ENCODE measurements at regions not wholly inside any gene's neighbourhood (a gene's known extent, or its start where the extent isn't known, plus 50 kb on each side); places are given as distances from the start of the nearest gene placed in this dataset.
"Not testable (repeated sequence)": the region's sequence is repeated elsewhere in the genome, so short reads cannot be mapped to it uniquely, and the experiment has no call there.

DNA sequence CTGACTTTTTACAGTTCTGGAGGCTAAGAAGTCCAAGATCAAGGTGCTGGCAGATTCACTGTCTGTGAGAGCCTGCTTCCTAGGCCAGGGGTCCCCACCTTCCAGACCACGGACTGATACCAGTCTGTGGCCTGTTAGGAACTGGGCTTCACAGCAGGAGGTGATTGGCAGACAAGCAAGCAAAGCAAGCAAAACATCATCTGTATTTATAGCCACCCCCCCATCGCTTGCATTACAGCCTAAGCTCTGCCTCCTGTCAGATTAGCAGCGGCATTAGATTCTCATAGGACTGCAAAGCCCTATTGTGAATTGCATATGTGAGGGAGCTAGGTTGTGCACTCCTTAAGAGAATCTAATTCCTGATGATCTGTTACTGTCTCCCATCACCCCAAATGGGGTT, 194.7 kb upstream of the THRB start:
- no peak for DNase-seq

GRCh38 chr3:24690777-24691176, 196.1 kb upstream of the THRB start:
- no peak for DNase-seq

DNA sequence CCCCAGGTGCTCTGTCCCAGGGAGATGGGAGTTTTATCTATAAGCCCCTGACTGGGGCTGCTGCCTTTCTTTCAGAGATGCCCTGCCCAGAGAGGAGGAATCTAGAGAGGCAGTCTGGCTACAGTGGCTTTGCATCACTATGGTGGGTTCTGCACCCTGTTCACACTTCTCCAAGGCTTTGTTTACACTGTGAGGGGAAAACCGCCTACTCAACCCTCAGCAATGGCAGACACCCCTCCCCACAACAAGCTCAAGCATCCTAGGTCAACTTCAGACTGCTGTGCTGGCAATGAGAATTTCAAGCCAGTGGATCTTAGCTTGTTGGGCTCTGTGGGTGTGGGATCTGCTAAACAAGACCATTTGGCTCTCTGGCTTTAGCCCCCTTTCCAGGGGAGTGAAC, 204.4 kb upstream of the THRB start:
- not testable (repeated sequence) for DNase-seq

DNA sequence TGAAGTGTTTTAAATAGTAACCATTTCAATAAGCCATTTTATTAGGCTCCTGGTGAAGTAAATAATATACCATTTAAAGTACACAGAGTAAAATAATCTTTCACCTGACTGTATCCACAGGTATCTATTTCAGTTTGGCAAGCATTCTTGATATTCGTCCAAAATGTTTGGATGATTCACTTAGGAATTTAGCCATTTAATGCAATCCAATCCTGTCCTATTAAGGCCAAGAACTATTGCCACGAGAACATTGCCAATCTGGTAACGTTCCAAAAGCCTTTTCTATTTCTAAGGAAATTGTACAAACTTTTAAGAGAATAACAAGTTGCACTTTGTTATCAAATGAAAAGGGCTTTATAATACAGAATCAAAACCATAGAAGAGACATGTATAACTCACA, 209.8 kb upstream of the THRB start:
- DNase-seq = no peak

GRCh38 chr3:24707936-24708335, 213.3 kb upstream of the THRB start:
- DNase-seq = no peak

- DNase-seq = no peak
These were observed 215.3 kb upstream of the THRB start for GRCh38 chr3:24709956-24710355.

DNA sequence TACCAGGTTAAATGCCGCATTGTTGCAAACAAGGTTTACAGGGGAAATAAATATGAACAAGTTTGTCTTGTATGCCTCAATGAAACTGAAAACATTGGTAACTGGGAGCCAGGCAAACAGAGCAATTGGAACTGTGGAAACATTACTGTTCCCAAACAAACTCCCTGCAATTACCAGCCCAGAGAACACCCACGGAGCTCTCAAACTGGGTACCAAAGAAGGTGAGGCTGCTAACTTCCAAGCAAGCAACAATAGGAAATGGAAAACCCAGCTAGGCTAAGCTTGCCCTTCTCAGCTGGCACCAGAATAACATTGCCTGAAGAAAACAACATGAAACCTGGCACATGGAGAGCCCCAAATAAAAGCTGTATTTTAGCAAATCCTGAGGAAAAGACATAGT, 218.9 kb upstream of the THRB start:
- DNase-seq = no peak

DNA sequence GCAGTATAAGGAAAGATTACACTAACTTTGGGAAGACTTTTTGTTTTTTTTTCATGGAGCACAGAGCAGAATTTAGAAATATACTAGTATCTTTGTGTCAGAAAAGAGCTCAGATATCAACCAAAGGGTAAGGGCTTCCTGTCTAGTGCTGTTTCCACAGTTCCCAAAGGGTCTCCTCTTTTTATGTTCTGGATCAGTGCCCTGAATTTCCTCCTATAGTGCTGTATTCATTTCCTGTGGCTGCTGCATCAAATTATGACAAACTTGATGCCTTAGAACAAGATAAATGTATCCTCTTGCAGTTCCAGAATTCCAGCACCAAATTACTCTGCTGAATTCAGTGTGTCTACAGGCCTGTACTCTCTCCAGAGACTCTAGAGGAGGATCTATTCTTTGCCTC, 219.8 kb upstream of the THRB start:
- no peak for DNase-seq

DNA sequence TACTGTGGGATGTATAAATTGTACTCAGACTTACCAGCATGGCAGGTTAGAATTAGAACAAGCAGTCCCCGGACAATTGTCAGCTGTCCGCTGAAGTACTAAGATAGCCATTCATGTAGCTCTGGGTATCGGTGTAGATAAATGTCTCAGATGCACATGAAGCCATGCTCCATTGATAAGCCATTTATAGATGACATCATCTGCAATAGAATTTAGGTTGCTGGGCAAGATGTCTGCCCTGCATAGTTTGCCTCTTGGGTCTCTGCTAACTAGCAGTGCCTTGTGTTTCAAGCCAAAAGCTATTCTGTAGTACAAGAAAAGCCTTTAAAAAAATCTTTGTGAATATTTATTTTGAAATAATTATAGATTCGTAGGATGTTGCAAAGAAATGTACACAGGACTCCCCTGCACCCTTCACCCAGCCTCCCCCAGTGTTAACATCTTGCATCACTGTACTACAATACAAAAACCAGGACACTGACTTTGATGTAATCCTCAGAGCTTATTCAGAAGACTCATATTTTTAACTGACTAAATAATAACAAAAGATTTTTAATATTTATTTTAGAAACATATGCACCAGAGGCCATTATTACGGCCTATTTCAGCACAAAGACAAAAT, 220.6 kb upstream of the THRB start:
- no peak for DNase-seq

GRCh38 chr3:24722087-24722486, 227.4 kb upstream of the THRB start:
- no peak for DNase-seq

DNA sequence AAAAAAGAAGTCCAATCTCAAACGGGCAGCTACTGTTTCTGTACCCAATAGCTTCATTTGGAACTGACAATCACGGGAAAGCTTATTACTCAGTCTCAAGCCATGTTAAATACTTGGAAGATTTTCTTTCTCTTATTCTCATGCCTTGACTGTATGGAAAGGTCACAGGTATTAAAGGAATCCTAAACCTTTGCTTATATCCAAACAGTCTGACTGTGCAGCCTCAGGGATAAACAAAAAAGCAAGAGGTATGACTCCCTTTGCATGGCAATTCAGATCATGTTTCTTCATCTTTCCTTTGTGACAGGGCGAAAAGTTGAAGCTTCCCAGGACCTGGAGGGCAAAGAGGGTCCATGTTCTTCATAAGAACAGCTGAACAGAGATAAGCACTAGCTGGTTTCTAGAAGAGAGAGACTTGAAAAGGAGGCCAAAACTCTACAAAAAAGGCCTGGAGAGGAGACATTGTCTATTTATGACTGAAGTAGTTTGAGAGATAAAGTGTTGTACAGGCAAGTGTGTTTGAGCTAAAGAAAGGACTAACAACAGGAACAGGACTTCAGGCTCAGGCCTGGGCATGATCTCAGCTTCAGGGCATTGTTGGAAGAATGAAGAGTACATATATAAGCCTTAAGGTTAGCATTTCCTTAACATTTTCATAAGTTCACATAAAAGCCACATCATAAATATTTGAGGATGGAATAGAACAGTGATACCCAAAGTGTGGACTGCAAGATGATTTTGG, 231.0 kb upstream of the THRB start:
- no peak for DNase-seq

DNA sequence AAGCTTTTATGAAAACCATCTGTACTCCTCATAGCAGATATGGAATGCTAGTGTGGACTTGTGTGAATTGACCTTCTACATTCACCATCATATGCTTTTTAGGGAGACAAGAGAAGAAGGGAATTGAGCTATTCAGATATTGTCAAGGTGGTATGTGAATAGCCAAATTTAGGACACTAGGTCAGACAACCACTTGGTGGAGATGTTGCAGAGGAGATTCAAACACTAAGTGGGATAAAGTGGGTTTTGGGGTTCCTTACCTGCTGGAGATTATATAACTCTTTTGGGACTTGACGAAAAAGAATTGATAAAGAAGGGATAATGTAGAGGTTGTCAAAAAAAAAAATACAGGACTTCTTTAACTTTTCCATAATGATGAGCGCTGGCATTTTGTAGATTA, 231.8 kb upstream of the THRB start:
- DNase-seq = no peak

DNA sequence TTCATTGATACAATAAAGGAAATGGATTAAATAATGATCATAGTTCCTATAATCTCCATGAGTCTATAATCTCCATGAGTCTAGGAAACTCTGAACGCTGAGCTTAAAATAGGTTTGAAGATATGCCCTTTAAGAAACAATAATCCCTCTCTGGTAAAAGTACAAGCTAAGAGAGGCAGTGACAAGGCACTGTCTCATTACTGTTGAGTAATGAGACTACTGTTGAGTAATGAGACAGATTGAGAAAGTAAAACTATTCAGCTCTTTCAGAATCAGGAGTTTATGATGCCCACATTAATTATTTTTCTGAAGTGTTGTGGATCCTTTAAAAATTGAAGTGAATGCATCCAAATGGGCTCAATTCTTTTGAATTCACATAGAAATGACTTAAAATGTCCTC, 235.5 kb upstream of the THRB start:
- peak; percentile 36 for DNase-seq

DNA sequence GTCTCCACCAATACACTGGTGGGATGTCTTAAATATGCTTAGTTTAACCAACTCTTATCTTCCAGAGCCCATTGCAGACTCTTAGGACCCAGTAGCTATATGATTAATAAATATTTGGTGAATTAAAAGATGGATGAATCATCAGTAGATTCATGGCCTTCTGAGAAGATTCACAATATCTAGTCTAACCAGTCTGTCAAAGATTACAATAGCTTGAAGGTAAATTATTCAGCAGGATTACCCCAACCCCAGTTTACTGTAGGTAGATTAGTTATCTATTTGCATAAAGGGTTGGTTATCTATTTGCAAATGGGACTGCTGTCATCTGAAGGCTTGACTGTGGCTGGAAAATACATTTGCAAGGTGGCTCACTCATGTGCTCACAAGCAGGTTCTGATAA, 239.4 kb upstream of the THRB start:
- DNase-seq = no peak

GRCh38 chr3:24736701-24737100, 242.1 kb upstream of the THRB start:
- no peak for DNase-seq

GRCh38 chr3:24740326-24740725, 245.7 kb upstream of the THRB start:
- no peak for DNase-seq

DNA sequence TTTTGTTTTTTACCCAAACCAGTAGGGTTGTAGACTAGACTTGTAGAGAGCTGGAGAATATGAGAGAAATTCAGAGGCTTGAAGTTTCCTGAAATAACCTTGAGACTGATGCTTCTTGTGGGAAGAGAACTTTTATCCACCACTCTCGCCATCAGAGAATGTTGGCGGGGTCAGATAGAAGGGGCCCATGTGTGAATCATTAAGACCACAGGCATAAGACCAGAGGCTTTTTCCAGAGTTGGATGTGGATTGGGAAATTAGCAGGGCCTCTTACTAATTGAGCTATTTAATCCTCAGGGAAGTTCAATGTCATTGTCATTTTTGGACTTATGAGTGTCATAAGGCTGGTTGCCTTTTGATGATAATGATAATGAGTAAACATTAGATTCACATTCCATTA, 246.9 kb upstream of the THRB start:
- DNase-seq = no peak

DNA sequence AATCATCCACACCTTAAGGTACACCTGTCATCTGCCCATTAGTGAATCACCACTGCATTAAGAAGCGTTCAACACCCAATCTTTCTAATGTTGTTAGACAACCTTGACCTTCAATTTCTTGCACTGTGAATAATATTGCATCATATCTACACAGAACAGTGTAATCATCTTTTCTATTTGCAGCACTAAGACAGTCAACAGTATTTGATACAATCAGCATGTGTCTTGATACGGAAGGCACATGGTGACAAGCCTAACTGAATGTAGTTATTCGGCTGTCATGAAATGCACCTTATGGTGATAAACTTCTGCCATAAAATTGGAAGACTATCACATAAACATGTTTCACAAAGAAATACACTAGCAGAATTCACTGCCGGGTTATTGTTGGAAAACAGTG, 253.9 kb upstream of the THRB start:
- no peak for DNase-seq

DNA sequence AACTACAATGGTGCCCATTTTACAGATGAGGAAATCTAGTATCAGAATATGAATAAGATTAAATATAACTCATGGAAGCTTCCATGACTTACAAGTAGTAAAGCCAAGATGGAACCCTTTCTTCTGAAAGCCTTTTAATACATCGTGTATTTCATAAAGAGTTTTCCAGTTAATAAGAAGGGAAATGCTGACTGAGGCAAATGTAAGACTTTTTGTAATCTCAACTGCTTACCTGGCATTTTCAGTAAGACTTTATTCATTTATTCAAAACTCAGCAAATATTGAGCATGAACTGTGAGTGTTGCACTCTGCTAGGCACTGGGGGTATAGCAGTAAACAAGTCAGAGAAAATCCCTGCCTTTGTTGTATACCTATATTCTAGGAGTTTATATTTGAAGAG, 256.4 kb upstream of the THRB start:
- DNase-seq = no peak

DNA sequence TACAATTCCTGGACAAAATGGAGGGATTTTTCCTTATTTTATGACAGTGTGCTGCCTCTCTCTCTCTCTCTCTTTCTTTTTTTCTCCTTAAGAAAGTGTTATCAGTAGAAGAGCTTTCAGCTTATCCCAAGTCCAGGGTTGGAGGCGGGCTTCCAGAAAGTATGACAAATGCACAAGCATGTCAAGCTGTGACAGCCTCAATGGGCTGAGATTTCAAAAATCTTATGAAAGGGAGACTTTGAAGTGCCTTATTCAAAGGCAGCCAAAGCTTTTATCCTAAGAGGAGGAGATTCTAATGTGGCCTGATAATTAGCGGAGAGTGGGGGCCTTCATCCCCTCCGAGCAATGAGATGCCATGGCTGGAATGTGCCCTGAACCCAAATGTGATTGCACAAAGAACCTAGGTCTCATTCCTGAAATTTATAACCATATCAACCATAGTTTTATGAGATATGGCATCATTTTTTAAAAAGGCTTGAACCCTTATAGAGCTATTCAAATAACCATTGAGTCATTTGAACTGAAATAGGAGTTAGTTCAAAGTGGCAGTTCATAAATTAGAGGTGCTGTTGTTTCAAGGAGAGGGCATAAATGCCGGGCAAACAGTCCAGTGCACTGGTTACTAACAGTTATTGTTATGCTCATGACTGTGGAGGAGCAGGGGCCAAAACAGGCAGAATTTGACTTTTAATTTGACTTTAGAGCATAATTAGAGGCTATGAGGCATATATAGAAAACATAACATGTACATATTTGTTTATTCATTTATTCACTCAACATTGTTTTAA, 261.6 kb upstream of the THRB start:
- DNase-seq = no peak

DNA sequence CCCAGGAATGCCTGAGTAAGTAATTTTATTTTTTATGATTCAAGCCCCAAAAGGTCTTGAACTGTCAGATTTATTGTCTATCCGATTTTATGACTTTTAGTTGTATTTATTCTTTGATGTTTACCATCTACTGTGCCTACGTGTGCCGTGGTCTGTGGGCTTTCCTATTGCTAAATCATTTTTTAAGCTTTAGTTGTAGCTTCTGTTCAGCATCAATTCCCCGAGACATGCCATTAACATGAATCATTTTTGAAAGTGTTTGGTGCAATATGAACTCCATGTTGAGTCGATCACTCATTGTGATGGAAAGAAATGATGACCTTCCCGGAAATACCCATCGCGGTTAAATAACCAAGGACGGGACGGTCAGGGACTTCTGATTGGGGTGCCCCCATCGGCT, 268.7 kb upstream of the THRB start:
- DNase-seq = no peak

GRCh38 chr3:24764236-24764915, 269.7 kb upstream of the THRB start:
- DNase-seq = no peak

DNA sequence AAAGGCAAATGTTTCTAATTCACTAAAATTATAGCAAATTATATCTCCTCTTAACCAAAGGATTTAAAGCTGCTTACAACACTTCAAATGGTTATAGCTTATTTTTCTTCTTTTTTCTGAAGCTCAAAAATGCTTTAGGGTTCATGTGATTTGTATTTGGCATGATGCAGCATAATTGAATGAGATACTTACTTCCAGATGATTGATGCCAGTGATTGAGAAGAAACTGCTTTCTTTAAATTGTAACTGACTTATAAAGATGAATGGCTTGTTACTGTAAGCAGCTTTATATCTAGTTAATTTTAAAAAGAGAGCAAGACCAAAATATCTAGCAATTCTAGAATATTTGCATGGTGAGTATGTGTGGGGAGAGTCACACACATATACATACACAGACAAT, 270.7 kb upstream of the THRB start:
- DNase-seq = no peak

GRCh38 chr3:24769918-24770317, 275.3 kb upstream of the THRB start:
- DNase-seq = no peak

Data from inflammatory macrophage treated with lipopolysaccharide for 4 hours (primary cell).